Heart left ventricle (tissue), 13 donors: ENCODE measurements at regions not wholly inside any gene's neighbourhood (a gene's known extent, or its start where the extent isn't known, plus 50 kb on each side); places are given as distances from the start of the nearest gene placed in this dataset.

ENCODE experiments used
- CTCF ChIP-seq, 12 donors: fragments of 200-600 bp; sonication (generic) in 4 of 12; IDR thresholded peaks; one replicate each; pipeline versions ENCODE4 v1.5.0 to v1.8.0; 2018 to 2022; ENCODE audit warnings: antibody characterized with exemption in 12 of 12, mild to moderate bottlenecking in 5 of 12
- POLR2A ChIP-seq, 2 donors: fragments of 450-650 bp; IDR thresholded peaks; one replicate each; pipeline ENCODE4 v1.6.1; 2017; ENCODE audit warnings: antibody characterized with exemption in 2 of 2, mild to moderate bottlenecking in 2 of 2, moderate library complexity in 2 of 2
- donor health status: ischemic (EF 13 %, LVEDD 7.1; RV severe dilation, severe dysfunction).
- donor health status: DM: no; HTN: yes; CAD: no.
- donor health status: DM: no; HTN: no; CAD: no.
- donor health status: ischemic (EF 25% LVEDD 6.9; RV normal size, moderate dysfunction).
- donor health status: ischemic (EF 25% LVEDD 5.7; RV mildly dilated, moderate dysfunction).
- donor health status: ischemic (EF 35%, LVEDD 5.7; RV mildly dilated, moderate dysfunction).
- donor health status: nonischemic (EF 11% LVEDD 7.7; RV severe dilation, severe dysfunction).
- donor health status: DM: yes; HTN: yes; CAD: no.
- donor health status: PGD.
- donor health status: ischemic (EF 29% LVEDD 5.4; RV normal size, mild dysfunction).
- donor health status: nonischemic (EF 23%, LVEDD 6.1; RV moderate dilation, normal function).

GRCh38 chr17:71919896-71920295 is 200.9 kb upstream of the SOX9 start:
- no peak for TF ChIP-seq CTCF (IDR thresholded peaks at IDR 0.05)
- TF ChIP-seq POLR2A (IDR thresholded peaks at IDR 0.05) = no peak
